Endothelial cell of umbilical vein (primary cell): ENCODE measurements at regions not wholly inside any gene's neighbourhood (a gene's known extent, or its start where the extent isn't known, plus 50 kb on each side); places are given as distances from the start of the nearest gene placed in this dataset.

Experiments used
- BruUV-seq: library from RNA; stranded (reverse); fragments of 400-500 nt; replicated peaks from 2 replicates; lab custom pipeline; 2021; lab: Mats Ljungman, UMichigan
- CTCF ChIA-PET: fragments of 300-600, 350-600 bp; sonication (Branson Sonifier 250); formaldehyde crosslinking; loops from one replicate; lab custom pipeline; 2021; ENCODE audit warnings: antibody characterized with exemption, inconsistent platforms; lab: Charles Lee
- POLR2A ChIA-PET: fragments of 300-600, 350-600 bp; sonication (Branson Sonifier 250); formaldehyde crosslinking; loops from one replicate; lab custom pipeline; 2021; ENCODE audit warnings: antibody characterized with exemption, inconsistent platforms; lab: Charles Lee
- DNase-seq: peaks from one replicate; pipeline ENCODE4 v3.0.0-alpha.2; 2011; ENCODE audit warnings: low read depth, low spot score
- FAIRE-seq: peaks from 2 replicates; lab custom pipeline; 2011; peaks lifted over from hg19 to GRCh38; lab: Jason Lieb, UNC
- H2AFZ ChIP-seq: 2 replicates; pipeline ENCODE4 v1.6.0; 2012; ENCODE audit warnings: low read depth, low read length, control low read depth, inconsistent platforms
- H3K27ac ChIP-seq: 2 replicates; pipeline ENCODE4 v1.5.1; 2011; ENCODE audit warnings: low read depth, mild to moderate bottlenecking, control low read depth, low read length, moderate library complexity; ENCODE audit not compliant: insufficient read depth
- H3K27me3 ChIP-seq, 2 experiments: 2 replicates each; pipeline versions ENCODE4 v1.6.0 to v1.6.1; 2011; ENCODE audit warnings: low read length in 2 of 2, mixed read lengths in 1 of 2; ENCODE audit not compliant: control insufficient read depth in 2 of 2, insufficient read depth in 2 of 2
- H3K36me3 ChIP-seq, 2 experiments: 2 replicates in 1 of 2; 3 replicates in 1 of 2; pipeline ENCODE4 v1.5.1; 2011; ENCODE audit warnings: low read length in 2 of 2, mild to moderate bottlenecking in 1 of 2, moderate library complexity in 1 of 2; ENCODE audit not compliant: control insufficient read depth in 2 of 2, insufficient read depth in 2 of 2; ENCODE audit errors: extremely low read depth in 1 of 2
- H3K4me1 ChIP-seq: 3 replicates; pipeline ENCODE4 v1.5.1; 2011; ENCODE audit warnings: mild to moderate bottlenecking, low read length; ENCODE audit not compliant: control insufficient read depth, insufficient read depth; ENCODE audit errors: extremely low read depth
- H3K4me2 ChIP-seq: 2 replicates; pipeline ENCODE4 v1.6.1; 2011; ENCODE audit warnings: low read length, control low read depth, mixed read lengths; ENCODE audit not compliant: insufficient read depth
- H3K4me3 ChIP-seq, 3 experiments: fragments of 200-600 bp in 1 of 3; sonication (generic), shearing (Covaris generic) in 1 of 3; replicated peaks in 1 of 3; 2 replicates each; pipeline ENCODE4 v1.5.1; 2011 to 2016; ENCODE audit warnings: control low read depth in 3 of 3, low read length in 3 of 3, mild to moderate bottlenecking in 2 of 3, inconsistent platforms in 1 of 3, low read depth in 1 of 3, moderate library complexity in 1 of 3; ENCODE audit not compliant: insufficient read depth in 1 of 3
- H3K79me2 ChIP-seq: 2 replicates; pipeline ENCODE4 v1.6.0; 2012; ENCODE audit warnings: low read length, inconsistent platforms; ENCODE audit not compliant: control insufficient read depth, insufficient read depth
- H3K9ac ChIP-seq: replicated peaks from 2 replicates; pipeline ENCODE3; 2011; ENCODE audit warnings: low read length, control low read depth; ENCODE audit not compliant: insufficient read depth; ENCODE audit errors: extremely low read depth
- H3K9me1 ChIP-seq: replicated peaks from 3 replicates; pipeline ENCODE4 v1.6.0; 2011; ENCODE audit warnings: mild to moderate bottlenecking, low read length; ENCODE audit not compliant: control insufficient read depth, insufficient read depth; ENCODE audit errors: extremely low read depth
- H3K9me3 ChIP-seq: replicated peaks from 2 replicates; pipeline ENCODE4 v1.5.1; 2012; ENCODE audit warnings: low read length, inconsistent platforms; ENCODE audit not compliant: control insufficient read depth, insufficient read depth
- H4K20me1 ChIP-seq: replicated peaks from 2 replicates; pipeline ENCODE3; 2011; ENCODE audit warnings: mild to moderate bottlenecking, low read length; ENCODE audit not compliant: control insufficient read depth, insufficient read depth; ENCODE audit errors: extremely low read depth
- CTCF ChIP-seq, 2 donors: IDR thresholded peaks; 1 replicate in 1 of 2; 2 replicates in 1 of 2; pipeline ENCODE4 v1.5.1; 2011; ENCODE audit warnings: low read length in 2 of 2, mild to moderate bottlenecking in 2 of 2, moderate library complexity in 2 of 2, control low read depth in 1 of 2, inconsistent platforms in 1 of 2, low read depth in 1 of 2; ENCODE audit not compliant: insufficient read depth in 1 of 2; ENCODE audit errors: extremely low read depth in 1 of 2
- EZH2 ChIP-seq: IDR thresholded peaks from 2 replicates; pipeline ENCODE4 v1.6.1; 2012; ENCODE audit warnings: borderline replicate concordance, low read depth, mild to moderate bottlenecking, moderate library complexity, low read length, inconsistent platforms; ENCODE audit not compliant: severe bottlenecking
- FOS ChIP-seq: IDR thresholded peaks from 2 replicates; pipeline ENCODE4 v1.6.1; 2011; ENCODE audit warnings: mild to moderate bottlenecking, low read length, moderate library complexity, borderline replicate concordance; ENCODE audit not compliant: insufficient read depth
- GATA2 ChIP-seq: IDR thresholded peaks from 2 replicates; pipeline ENCODE4 v1.7.0; 2011; ENCODE audit warnings: low read depth, mild to moderate bottlenecking, moderate library complexity, mixed read lengths, low read length; ENCODE audit not compliant: insufficient read length, insufficient read depth
- JUN ChIP-seq: IDR thresholded peaks from 2 replicates; pipeline ENCODE4 v1.6.1; 2011; ENCODE audit warnings: borderline replicate concordance, low read depth; ENCODE audit not compliant: insufficient read length, insufficient read depth
- MYC ChIP-seq: IDR thresholded peaks from one replicate; pipeline ENCODE4 v1.6.1; 2011; ENCODE audit warnings: mild to moderate bottlenecking, low read depth, low read length
- POLR2A ChIP-seq: IDR thresholded peaks from 2 replicates; pipeline ENCODE4 v1.6.1; 2012; ENCODE audit warnings: low read depth, mild to moderate bottlenecking, control low read depth, low read length
- POLR2AphosphoS5 ChIP-seq: IDR thresholded peaks from 2 replicates; pipeline ENCODE4 v1.6.1; 2012; ENCODE audit warnings: low read depth, mild to moderate bottlenecking, control low read depth, low read length, moderate library complexity; ENCODE audit not compliant: insufficient read depth
- dilution Hi-C: fragments of 300-500 bp; cut with MboI; formaldehyde crosslinking; loops from one replicate; pipeline ENCODE4 v1.15.0; 2019; ENCODE audit warnings: low sequenced_read_pairs; ENCODE audit not compliant: extremely low pct_ligation_motif_present
- intact Hi-C: fragments of 100-400 bp; cut with micrococcal nuclease; formaldehyde crosslinking; loops from one replicate; pipeline ENCODE4 v1.10.0; 2022

- Histone ChIP-seq H3K4me1 (no peaks in the 10 kb centered on the region), H3K79me2 (no peaks in the 10 kb centered on the region), H3K4me2 (no peak overlapping the region), H3K9me3 (no peaks in the 10 kb centered on the region), H4K20me1 (no peaks in the 10 kb centered on the region), H3K4me3 (no peak overlapping the region), H3K27me3 (no peaks in the 10 kb centered on the region), H2AFZ (no peak overlapping the region), H3K9ac (no peak overlapping the region), H3K27ac (no peak overlapping the region), H3K9me1 (no peaks in the 10 kb centered on the region), H3K36me3 (no peaks in the 10 kb centered on the region)
- TF ChIP-seq GATA2 (no peak), MYC (no peak), JUN (no peak), CTCF (IDR thresholded peaks at IDR 0.05; ENCODE audit: extremely low read depth in 1 of 2, insufficient read depth in 1 of 2, low read depth in 1 of 2, low read length in 2 of 2) (no peak), FOS (no peak), POLR2A (no peak), EZH2 (no peak), POLR2AphosphoS5 (no peak)
- no peak for FAIRE-seq
- no TSS peak for BruUV-seq
- no peak for DNase-seq
- ChIA-PET POLR2A (no interaction called here), CTCF (no interaction called here)
- intact Hi-C loops: no loop called here
- dilution Hi-C loops: no loop called here
Observed at GRCh38 chr16:17776465-17776864, 305.7 kb upstream of the XYLT1 start.
